ENCODE measurements at regions not wholly inside any gene's neighbourhood (a gene's known extent, or its start where the extent isn't known, plus 50 kb on each side); places are given as distances from the start of the nearest gene placed in this dataset.

DNA sequence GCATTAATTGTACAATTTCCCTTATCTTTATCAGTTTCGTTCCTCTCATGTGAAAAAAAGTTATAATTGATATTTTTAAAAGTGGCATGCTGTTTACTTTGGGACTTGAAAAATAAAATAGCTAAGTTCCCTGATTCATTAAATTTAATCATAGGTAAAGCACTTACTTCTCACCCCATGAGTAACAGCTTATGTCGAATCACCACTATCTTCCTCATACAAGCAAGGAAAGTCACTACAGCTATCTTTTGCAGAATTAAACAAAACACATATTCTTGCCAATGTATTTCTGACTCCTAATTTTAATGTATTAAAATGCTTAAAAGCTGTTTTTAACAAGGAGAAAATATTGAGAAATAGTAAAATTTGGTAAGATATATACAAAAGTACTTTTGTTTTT lies 832.4 kb upstream of the PCDH10 start (continued):
- TF ChIP-seq THYN1 (CRISPR knock-in tag; IDR thresholded peaks at IDR 0.05; ENCODE audit: borderline replicate concordance, low read depth) (no peak), HOXA7 (CRISPR knock-in tag; IDR thresholded peaks at IDR 0.05) (no peak), ZNF747 (CRISPR knock-in tag; IDR thresholded peaks at IDR 0.05; ENCODE audit: borderline replicate concordance) (no peak), SSRP1 (CRISPR knock-in tag; IDR thresholded peaks at IDR 0.05) (no peak), NAIF1 (CRISPR knock-in tag; IDR thresholded peaks at IDR 0.05; ENCODE audit: borderline replicate concordance) (no peak), MTA3 (CRISPR knock-in tag; IDR thresholded peaks at IDR 0.05) (no peak), SMC3 (IDR thresholded peaks at IDR 0.05; ENCODE audit: low read length) (no peak), SAP130 (CRISPR knock-in tag; IDR thresholded peaks at IDR 0.05; ENCODE audit: low read depth) (no peak), HIVEP1 (CRISPR knock-in tag; IDR thresholded peaks at IDR 0.05) (no peak), ZNF441 (CRISPR knock-in tag; IDR thresholded peaks at IDR 0.05; ENCODE audit: borderline replicate concordance) (no peak), SRSF4 (IDR thresholded peaks at IDR 0.05; ENCODE audit: low read depth, low read length, poor library complexity, severe bottlenecking) (no peak)
- TF ChIP-seq, protein P1, sequence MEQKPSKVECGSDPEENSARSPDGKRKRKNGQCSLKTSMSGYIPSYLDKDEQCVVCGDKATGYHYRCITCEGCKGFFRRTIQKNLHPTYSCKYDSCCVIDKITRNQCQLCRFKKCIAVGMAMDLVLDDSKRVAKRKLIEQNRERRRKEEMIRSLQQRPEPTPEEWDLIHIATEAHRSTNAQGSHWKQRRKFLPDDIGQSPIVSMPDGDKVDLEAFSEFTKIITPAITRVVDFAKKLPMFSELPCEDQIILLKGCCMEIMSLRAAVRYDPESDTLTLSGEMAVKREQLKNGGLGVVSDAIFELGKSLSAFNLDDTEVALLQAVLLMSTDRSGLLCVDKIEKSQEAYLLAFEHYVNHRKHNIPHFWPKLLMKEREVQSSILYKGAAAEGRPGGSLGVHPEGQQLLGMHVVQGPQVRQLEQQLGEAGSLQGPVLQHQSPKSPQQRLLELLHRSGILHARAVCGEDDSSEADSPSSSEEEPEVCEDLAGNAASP (CRISPR knock-in tag; IDR thresholded peaks at IDR 0.05; ENCODE audit: borderline replicate concordance): no peak
- TF ChIP-seq, protein P2, sequence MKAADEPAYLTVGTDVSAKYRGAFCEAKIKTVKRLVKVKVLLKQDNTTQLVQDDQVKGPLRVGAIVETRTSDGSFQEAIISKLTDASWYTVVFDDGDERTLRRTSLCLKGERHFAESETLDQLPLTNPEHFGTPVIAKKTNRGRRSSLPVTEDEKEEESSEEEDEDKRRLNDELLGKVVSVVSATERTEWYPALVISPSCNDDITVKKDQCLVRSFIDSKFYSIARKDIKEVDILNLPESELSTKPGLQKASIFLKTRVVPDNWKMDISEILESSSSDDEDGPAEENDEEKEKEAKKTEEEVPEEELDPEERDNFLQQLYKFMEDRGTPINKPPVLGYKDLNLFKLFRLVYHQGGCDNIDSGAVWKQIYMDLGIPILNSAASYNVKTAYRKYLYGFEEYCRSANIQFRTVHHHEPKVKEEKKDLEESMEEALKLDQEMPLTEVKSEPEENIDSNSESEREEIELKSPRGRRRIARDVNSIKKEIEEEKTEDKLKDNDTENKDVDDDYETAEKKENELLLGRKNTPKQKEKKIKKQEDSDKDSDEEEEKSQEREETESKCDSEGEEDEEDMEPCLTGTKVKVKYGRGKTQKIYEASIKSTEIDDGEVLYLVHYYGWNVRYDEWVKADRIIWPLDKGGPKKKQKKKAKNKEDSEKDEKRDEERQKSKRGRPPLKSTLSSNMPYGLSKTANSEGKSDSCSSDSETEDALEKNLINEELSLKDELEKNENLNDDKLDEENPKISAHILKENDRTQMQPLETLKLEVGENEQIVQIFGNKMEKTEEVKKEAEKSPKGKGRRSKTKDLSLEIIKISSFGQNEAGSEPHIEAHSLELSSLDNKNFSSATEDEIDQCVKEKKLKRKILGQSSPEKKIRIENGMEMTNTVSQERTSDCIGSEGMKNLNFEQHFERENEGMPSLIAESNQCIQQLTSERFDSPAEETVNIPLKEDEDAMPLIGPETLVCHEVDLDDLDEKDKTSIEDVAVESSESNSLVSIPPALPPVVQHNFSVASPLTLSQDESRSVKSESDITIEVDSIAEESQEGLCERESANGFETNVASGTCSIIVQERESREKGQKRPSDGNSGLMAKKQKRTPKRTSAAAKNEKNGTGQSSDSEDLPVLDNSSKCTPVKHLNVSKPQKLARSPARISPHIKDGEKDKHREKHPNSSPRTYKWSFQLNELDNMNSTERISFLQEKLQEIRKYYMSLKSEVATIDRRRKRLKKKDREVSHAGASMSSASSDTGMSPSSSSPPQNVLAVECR (CRISPR knock-in tag; IDR thresholded peaks at IDR 0.05; ENCODE audit: borderline replicate concordance): no peak

Measured in HepG2 (cell line).